H9 (cell line): ENCODE measurements at regions not wholly inside any gene's neighbourhood (a gene's known extent, or its start where the extent isn't known, plus 50 kb on each side); places are given as distances from the start of the nearest gene placed in this dataset.

Source experiments
- DNase-seq: peaks from one replicate; pipeline ENCODE4 v3.0.0-alpha.2; 2017
- H2AFZ ChIP-seq: one replicate; pipeline ENCODE4 v1.6.1; 2013; ENCODE audit warnings: mild to moderate bottlenecking, low read length, control low read depth, moderate library complexity
- H2AK5ac ChIP-seq: 2 replicates; pipeline ENCODE4 v1.6.1; 2013; ENCODE audit warnings: low read length, control low read depth, mixed read lengths; ENCODE audit not compliant: insufficient read length
- H2BK120ac ChIP-seq: one replicate; pipeline ENCODE4 v1.6.1; 2013; ENCODE audit warnings: low read depth, mild to moderate bottlenecking, low read length, control low read depth, inconsistent platforms; ENCODE audit not compliant: poor library complexity, severe bottlenecking
- H2BK12ac ChIP-seq: 2 replicates; pipeline ENCODE4 v1.6.1; 2013; ENCODE audit warnings: low read length, control low read depth, mixed read lengths, low read depth; ENCODE audit not compliant: insufficient read length
- H2BK15ac ChIP-seq: 2 replicates; pipeline ENCODE4 v1.6.1; 2013; ENCODE audit warnings: low read depth, low read length, control low read depth
- H2BK20ac ChIP-seq: one replicate; pipeline ENCODE4 v1.6.1; 2013; ENCODE audit warnings: low read depth, mild to moderate bottlenecking, low read length, control low read depth, inconsistent platforms; ENCODE audit not compliant: poor library complexity, severe bottlenecking
- H2BK5ac ChIP-seq: 2 replicates; pipeline ENCODE4 v1.6.1; 2013; ENCODE audit warnings: low read length, control low read depth, mixed read lengths; ENCODE audit not compliant: insufficient read length
- H3K14ac ChIP-seq: 2 replicates; pipeline ENCODE4 v1.6.1; 2013; ENCODE audit warnings: low read length, control low read depth; ENCODE audit not compliant: insufficient read depth
- H3K18ac ChIP-seq: 2 replicates; pipeline ENCODE4 v1.6.1; 2013; ENCODE audit warnings: low read depth, mild to moderate bottlenecking, mixed read lengths, low read length, control low read depth; ENCODE audit not compliant: insufficient read length
- H3K23ac ChIP-seq: 2 replicates; pipeline ENCODE4 v1.6.1; 2013; ENCODE audit warnings: low read length, control low read depth, mixed read lengths, low read depth; ENCODE audit not compliant: insufficient read length
- H3K23me2 ChIP-seq: 2 replicates; pipeline ENCODE4 v1.6.1; 2013; ENCODE audit warnings: low read depth, mild to moderate bottlenecking, mixed read lengths, low read length, control low read depth; ENCODE audit not compliant: insufficient read length, poor library complexity, severe bottlenecking
- H3K27ac ChIP-seq: 2 replicates; pipeline ENCODE4 v1.5.1; 2013; ENCODE audit warnings: low read length, control low read depth, mixed read lengths, low read depth; ENCODE audit not compliant: insufficient read length
- H3K27me3 ChIP-seq: 2 replicates; pipeline ENCODE4 v1.6.1; 2013; ENCODE audit warnings: low read length, control low read depth, inconsistent platforms; ENCODE audit not compliant: insufficient read depth
- H3K4ac ChIP-seq: 2 replicates; pipeline ENCODE4 v1.6.1; 2013; ENCODE audit warnings: low read depth, mild to moderate bottlenecking, control low read depth, inconsistent platforms, low read length, moderate library complexity
- H3K4me1 ChIP-seq: 2 replicates; pipeline ENCODE4 v1.6.1; 2013; ENCODE audit warnings: low read length, control low read depth, inconsistent platforms; ENCODE audit not compliant: insufficient read depth
- H3K4me2 ChIP-seq: 2 replicates; pipeline ENCODE4 v1.6.1; 2013; ENCODE audit warnings: low read length, control low read depth, mixed read lengths; ENCODE audit not compliant: insufficient read length, insufficient read depth
- H3K56ac ChIP-seq: 2 replicates; pipeline ENCODE4 v1.6.1; 2013; ENCODE audit warnings: low read depth, mild to moderate bottlenecking, mixed read lengths, low read length, control low read depth; ENCODE audit not compliant: insufficient read length
- H3K79me1 ChIP-seq: 2 replicates; pipeline ENCODE4 v1.6.1; 2013; ENCODE audit warnings: low read depth, mild to moderate bottlenecking, moderate library complexity, low read length, control low read depth, inconsistent platforms; ENCODE audit not compliant: insufficient read depth, poor library complexity, severe bottlenecking
- H3K79me2 ChIP-seq: 2 replicates; pipeline ENCODE4 v1.6.1; 2013; ENCODE audit warnings: low read length, control low read depth, inconsistent platforms; ENCODE audit not compliant: insufficient read depth
- H3K9ac ChIP-seq: 2 replicates; pipeline ENCODE4 v1.6.1; 2013; ENCODE audit warnings: low read length, control low read depth, mixed read lengths; ENCODE audit not compliant: insufficient read length; ENCODE audit errors: extremely low read depth
- H3K9me3 ChIP-seq: one replicate; pipeline ENCODE4 v1.6.1; 2013; ENCODE audit warnings: low read depth, low read length, inconsistent platforms; ENCODE audit not compliant: control insufficient read depth
- H3T11ph ChIP-seq: one replicate; pipeline ENCODE4 v1.6.1; 2013; ENCODE audit warnings: mild to moderate bottlenecking, low read length, control low read depth, inconsistent platforms
- H4K20me1 ChIP-seq: one replicate; pipeline ENCODE4 v1.6.1; 2013; ENCODE audit not compliant: control insufficient read depth, insufficient read length, insufficient read depth
- H4K5ac ChIP-seq: 2 replicates; pipeline ENCODE4 v1.6.1; 2013; ENCODE audit warnings: low read depth, mild to moderate bottlenecking, mixed read lengths, low read length, control low read depth; ENCODE audit not compliant: insufficient read length
- H4K8ac ChIP-seq: replicated peaks from 2 replicates; pipeline ENCODE4 v1.6.1; 2013; ENCODE audit warnings: low read length, control low read depth, mixed read lengths, low read depth; ENCODE audit not compliant: insufficient read length
- H4K91ac ChIP-seq: 2 replicates; pipeline ENCODE4 v1.6.1; 2013; ENCODE audit warnings: low read depth, mild to moderate bottlenecking, moderate library complexity, mixed read lengths, low read length, control low read depth; ENCODE audit not compliant: insufficient read length
- H3K27ac Mint-ChIP-seq, 3 experiments: 2 replicates in 2 of 3; 3 replicates in 1 of 3; pipeline ENCODE4 v1.8.0; 2020 to 2021; ENCODE audit warnings: mixed read lengths in 3 of 3, mild to moderate bottlenecking in 1 of 3, moderate library complexity in 1 of 3
- H3K27me3 Mint-ChIP-seq: 2 replicates; pipeline ENCODE4 v1.8.0; 2021; ENCODE audit warnings: low read depth, mild to moderate bottlenecking, moderate library complexity, mixed read lengths
- H3K36me3 Mint-ChIP-seq, 3 experiments: 2 replicates in 2 of 3; 3 replicates in 1 of 3; pipeline ENCODE4 v1.8.0; 2020 to 2021; ENCODE audit warnings: low read depth in 3 of 3, mixed read lengths in 3 of 3; ENCODE audit not compliant: insufficient read depth in 1 of 3
- H3K4me1 Mint-ChIP-seq, 2 experiments: 2 replicates each; pipeline ENCODE4 v1.8.0; 2020; ENCODE audit warnings: mixed read lengths in 2 of 2
- H3K4me3 Mint-ChIP-seq, 2 experiments: 2 replicates in 1 of 2; 3 replicates in 1 of 2; pipeline ENCODE4 v1.8.0; 2020 to 2021; ENCODE audit warnings: mild to moderate bottlenecking in 2 of 2, mixed read lengths in 2 of 2, moderate library complexity in 1 of 2
- H3K9me3 Mint-ChIP-seq, 2 experiments: 2 replicates in 1 of 2; 3 replicates in 1 of 2; pipeline ENCODE4 v1.8.0; 2020; ENCODE audit warnings: mild to moderate bottlenecking in 2 of 2, mixed read lengths in 2 of 2, moderate library complexity in 1 of 2
- CTCF ChIP-seq: fragments of 200-600 bp; sonication (generic); conservative IDR thresholded peaks from 3 replicates; pipeline ENCODE4 v1.8.0; 2021; ENCODE audit warnings: antibody characterized with exemption, mild to moderate bottlenecking
- WGBS: extraction: QIAGEN DNeasy Blood & Tissue Kit; methylation state at CpG from one replicate; pipeline ENCODE4 v1.1.7; 2013; ENCODE audit warnings: missing lambda C conversion rate, low lambda C conversion rate, mixed read lengths; ENCODE audit not compliant: insufficient read length; ENCODE audit errors: extremely low coverage; 5-methylcytosine and 5-hydroxymethylcytosine counted together

- no peak overlapping the region for H3T11ph ChIP-seq
- peaks cover 0 to 8% of the 10 kb centered on the region in 2 experiments; a peak in 2 of 4 replicates for H3K4me1 Mint-ChIP-seq
- no peak overlapping the region for H4K91ac ChIP-seq
- H3K23me2 ChIP-seq = no peaks in the 10 kb centered on the region
- no peak for TF ChIP-seq CTCF
- no peak overlapping the region for H3K4me2 ChIP-seq
- no peak overlapping the region for H3K18ac ChIP-seq
- H3K27me3 ChIP-seq = no peaks in the 10 kb centered on the region
- no peak for DNase-seq
- no peak overlapping the region for H2BK120ac ChIP-seq
- H3K9me3 ChIP-seq = no peaks in the 10 kb centered on the region
- no peak overlapping the region for H2BK15ac ChIP-seq
- no peak overlapping the region for H2AK5ac ChIP-seq
- no peak overlapping the region for H3K27ac Mint-ChIP-seq
- H3K4me3 Mint-ChIP-seq = no peak overlapping the region
- H3K9ac ChIP-seq = no peak overlapping the region
- H2BK5ac ChIP-seq = no peak overlapping the region
- no peak overlapping the region for H3K23ac ChIP-seq
- no peak overlapping the region for H4K8ac ChIP-seq
- H3K27me3 Mint-ChIP-seq = no peaks in the 10 kb centered on the region; the same call in none of the 2 replicates
- no peaks in the 10 kb centered on the region for H4K20me1 ChIP-seq
- H3K79me1 ChIP-seq = no peaks in the 10 kb centered on the region
- H2AFZ ChIP-seq = no peak overlapping the region
- H3K9me3 Mint-ChIP-seq = peaks cover 3 to 4% of the 10 kb centered on the region in 2 experiments; a peak in 4 of 5 replicates
- H3K79me2 ChIP-seq = no peaks in the 10 kb centered on the region
- no peak overlapping the region for H3K27ac ChIP-seq
- no peak overlapping the region for H2BK12ac ChIP-seq
- H4K5ac ChIP-seq = no peak overlapping the region
- no peak overlapping the region for H3K14ac ChIP-seq
- H3K56ac ChIP-seq = no peak overlapping the region
- no peaks in the 10 kb centered on the region for H3K4me1 ChIP-seq
- no CpG with 5 or more reads among the region's 13 CpGs for WGBS
- H2BK20ac ChIP-seq = no peak overlapping the region
- no peak overlapping the region for H3K4ac ChIP-seq
- no peaks in the 10 kb centered on the region; a peak in 2 of 7 replicates for H3K36me3 Mint-ChIP-seq
These were observed 101.1 kb downstream of the SH3YL1 start for GRCh38 chr2:162473-163382.
